H1 (cell line): ENCODE measurements at regions not wholly inside any gene's neighbourhood (a gene's known extent, or its start where the extent isn't known, plus 50 kb on each side); places are given as distances from the start of the nearest gene placed in this dataset.

Experiments
- CTCF ChIP-seq, 3 experiments: IDR thresholded peaks; 1 replicate in 2 of 3; 2 replicates in 1 of 3; pipeline versions ENCODE4 v1.5.1 to v1.6.1; 2011; ENCODE audit warnings: low read length in 3 of 3, mild to moderate bottlenecking in 3 of 3, inconsistent platforms in 2 of 3, low read depth in 1 of 3, moderate library complexity in 1 of 3; ENCODE audit not compliant: insufficient read depth in 1 of 3; ENCODE audit errors: control extremely low read depth in 1 of 3
- EGR1 ChIP-seq: IDR thresholded peaks from 2 replicates; pipeline ENCODE4 v1.6.1; 2011; ENCODE audit warnings: low read depth, low read length, borderline replicate concordance
- GABPA ChIP-seq: IDR thresholded peaks from 2 replicates; pipeline ENCODE4 v1.6.1; 2011; ENCODE audit warnings: mild to moderate bottlenecking, low read length, moderate library complexity, borderline replicate concordance; ENCODE audit not compliant: insufficient read depth

DNA sequence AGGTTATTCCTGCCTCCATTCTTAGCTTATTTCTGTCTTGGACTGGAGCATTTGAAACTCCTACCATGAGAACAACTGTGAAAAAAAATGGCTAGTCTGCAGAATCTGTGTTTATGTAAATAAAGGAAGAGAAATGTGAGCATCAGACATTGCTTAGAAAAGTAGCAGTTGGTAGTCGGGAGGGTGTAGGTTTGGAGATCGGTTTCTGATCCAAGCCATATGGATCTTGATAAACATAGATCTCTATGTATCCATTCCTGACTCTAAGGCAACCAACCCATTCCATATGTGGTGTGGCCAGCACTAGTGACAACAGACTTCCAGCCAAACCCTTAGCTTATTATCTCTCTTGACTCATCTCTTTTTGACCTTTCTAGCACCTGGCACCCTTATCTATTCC is 127.1 kb downstream of the NMUR2 start:
- TF ChIP-seq CTCF (IDR thresholded peaks at IDR 0.05; ENCODE audit: control extremely low read depth in 1 of 3, insufficient read depth in 1 of 3, low read depth in 1 of 3, low read length in 3 of 3): no peak
- no peak for TF ChIP-seq GABPA
- TF ChIP-seq EGR1: no peak
